Right forelimb (tissue), 1 donor: ENCODE measurements at regions not wholly inside any gene's neighbourhood (a gene's known extent, or its start where the extent isn't known, plus 50 kb on each side); places are given as distances from the start of the nearest gene placed in this dataset.
"Not testable (repeated sequence)": the region's sequence is repeated elsewhere in the genome, so short reads cannot be mapped to it uniquely, and the experiment has no call there.

ENCODE experiments used
- DNase-seq: peaks from one replicate; pipeline ENCODE4 v3.0.0-alpha.2; 2018

DNA sequence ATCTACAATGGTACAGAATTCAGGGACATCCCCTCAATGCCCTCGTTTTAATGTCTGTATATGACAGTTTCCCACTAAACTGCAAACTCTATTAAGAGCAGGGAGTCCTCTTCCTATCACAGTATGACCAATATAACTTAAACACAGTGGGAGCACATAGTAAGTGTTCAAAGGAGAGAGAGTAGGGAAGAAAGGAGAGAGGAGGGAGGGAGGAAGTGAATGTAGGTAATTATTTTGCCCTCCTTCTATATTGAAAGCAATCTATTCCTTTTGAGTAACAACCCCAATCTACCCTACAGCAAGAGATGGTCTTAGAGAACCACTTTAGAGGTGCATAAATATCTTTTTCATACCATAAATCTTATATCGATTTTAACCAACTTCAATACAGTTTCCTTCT lies 121.4 kb downstream of the MRPL39 start:
- no peak for DNase-seq

DNA sequence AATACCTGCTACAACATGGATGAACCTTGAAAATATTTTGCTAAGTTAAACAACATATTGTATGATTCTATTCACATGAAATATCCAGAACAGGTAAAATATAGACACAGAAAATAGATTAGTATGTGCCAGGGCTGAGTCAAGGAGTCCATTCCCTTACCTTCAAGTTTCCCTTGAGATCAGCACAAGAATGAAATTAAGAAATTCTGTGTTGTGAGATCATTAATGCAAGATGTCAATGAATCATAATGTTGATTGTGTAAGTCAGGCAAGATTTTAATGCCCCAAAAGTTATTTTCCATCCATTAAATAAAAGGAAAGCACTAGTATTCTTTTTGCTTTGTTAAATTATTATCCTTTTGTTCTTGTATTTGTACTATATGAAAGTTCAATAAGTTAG lies 139.4 kb downstream of the MRPL39 start:
- no peak for DNase-seq

DNA sequence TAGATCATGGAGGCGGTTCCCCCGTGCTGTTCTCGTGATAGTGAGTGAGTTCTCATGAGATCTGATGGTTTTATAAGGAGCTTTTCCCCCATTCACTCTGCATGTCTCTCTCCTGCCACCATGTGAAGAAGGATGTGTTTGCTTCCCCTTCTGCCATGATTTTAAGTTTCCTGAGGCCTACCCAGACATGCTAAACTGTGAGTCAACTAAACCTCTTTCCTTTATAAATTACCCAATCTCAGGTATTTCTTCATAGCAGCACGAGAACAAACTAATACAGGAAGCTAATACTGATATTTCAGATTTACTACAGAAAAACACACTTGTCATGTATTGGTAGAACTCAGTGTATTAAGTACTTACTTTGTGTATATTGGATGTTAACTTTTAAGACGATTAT lies 140.2 kb downstream of the MRPL39 start:
- DNase-seq, result not testable (repeated sequence)

DNA sequence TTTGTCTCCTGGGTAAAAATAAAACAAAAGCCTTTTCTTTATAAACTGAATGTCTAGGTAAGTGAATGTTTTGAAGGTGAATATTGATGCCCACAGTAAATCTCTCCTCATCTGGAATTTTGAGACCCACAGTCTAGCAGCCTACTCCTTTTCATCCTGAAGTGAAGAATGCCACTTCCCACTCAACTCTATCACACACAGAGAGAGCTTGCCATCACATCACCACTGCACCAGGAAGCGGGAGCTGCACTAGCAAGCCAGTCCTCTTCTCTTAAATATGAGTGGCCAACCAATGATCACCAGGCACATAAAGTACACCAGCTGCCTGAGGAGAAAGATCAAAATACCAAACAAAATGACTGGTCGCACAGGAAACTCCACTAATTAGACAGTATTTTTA lies 140.8 kb downstream of the MRPL39 start:
- no peak for DNase-seq

DNA sequence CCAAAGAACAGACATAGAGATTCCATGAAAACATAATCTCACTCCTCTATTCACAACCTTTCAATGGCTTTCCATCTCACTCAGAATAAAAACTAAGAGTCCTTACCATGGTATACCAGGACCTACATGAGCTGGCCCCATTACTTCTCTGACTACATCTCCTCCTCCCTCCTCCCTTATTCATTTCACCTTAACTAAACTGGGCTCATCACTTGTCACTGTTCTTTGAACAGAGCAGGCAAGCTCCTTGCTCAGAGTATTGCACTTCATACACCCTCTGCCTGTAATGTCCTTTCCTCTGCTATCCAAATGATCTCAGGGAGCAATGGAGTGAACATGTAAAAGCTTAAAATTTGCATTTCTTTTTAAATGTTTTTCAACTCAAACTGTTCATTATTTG lies 142.0 kb downstream of the MRPL39 start:
- no peak for DNase-seq

DNA sequence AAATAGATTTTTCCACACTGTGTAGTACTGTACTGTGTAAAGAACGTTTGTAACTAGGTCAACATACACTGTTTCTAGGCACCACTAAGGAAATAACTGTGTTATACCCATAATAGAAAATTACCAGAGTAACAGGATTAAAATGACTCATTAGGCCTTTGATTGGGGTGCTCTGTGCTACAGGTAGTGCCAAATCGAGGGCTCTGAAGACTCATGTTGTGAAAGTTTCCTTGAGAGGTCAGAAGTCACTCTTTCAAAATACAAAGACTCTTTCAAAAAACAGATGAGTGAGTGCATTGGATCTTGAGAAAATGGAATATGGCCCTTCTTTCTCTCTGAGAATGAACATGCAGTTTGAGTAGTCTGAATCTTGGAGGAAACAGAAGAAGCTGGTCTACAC lies 143.0 kb downstream of the MRPL39 start:
- DNase-seq, result no peak

DNA sequence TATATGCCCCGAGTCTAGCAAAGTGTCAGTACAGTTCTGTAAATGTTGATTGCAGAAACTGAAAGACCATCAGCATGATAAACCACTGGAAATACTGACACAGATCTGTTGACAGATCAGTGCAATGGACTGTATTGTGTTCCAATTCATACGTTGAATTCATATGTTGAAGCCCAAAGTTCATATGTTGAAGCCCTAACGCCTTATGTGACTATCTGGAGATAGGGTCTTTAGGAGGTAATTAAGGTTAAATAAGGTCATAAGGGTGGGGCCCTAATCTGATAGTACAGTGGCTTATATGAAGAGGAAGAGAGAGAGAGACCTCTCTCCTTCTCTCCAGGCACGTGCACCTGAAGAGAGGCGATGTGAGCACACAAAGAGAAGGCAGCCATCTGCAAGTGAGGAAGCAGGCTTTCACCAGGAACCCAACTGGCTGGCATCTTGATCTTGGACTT lies 144.7 kb downstream of the MRPL39 start:
- no peak for DNase-seq

DNA sequence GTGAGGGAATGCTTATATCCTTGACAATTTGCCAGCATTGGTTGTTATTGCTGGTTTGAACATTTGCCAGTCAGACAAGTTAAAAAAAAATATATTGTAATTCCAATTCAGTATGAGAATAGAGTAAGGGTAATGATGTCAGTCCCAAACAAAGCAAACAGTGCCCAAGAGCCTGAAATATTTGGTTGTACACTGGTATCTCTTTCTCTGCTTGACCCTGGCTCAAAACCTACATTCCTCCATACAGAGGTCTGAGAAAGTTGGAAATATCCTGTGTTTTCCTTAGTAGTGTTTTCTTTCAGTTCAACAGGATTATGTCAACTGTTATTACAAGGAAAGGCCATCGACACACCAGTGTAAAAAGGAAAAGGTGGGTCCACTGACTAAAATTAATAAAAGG lies 145.6 kb downstream of the MRPL39 start:
- no peak for DNase-seq

DNA sequence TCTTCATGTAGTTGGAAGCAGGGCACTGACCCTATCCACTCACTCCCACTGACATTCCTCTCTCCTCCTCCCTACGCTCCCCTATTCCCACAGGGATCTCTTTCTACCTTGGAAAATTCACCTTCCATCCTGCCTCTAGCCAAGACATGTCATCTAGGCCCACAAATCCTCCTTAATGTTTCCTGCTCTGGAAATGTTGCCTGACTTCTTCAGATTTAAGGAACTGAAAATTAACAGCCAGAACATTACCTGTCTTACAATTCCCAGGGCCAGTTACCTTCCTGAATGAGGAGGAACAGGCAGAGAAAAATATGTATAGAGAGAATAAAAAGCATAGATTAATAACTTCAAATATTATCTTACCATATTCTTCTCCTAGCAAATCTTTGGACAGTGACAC lies 147.3 kb downstream of the MRPL39 start:
- no peak for DNase-seq

DNA sequence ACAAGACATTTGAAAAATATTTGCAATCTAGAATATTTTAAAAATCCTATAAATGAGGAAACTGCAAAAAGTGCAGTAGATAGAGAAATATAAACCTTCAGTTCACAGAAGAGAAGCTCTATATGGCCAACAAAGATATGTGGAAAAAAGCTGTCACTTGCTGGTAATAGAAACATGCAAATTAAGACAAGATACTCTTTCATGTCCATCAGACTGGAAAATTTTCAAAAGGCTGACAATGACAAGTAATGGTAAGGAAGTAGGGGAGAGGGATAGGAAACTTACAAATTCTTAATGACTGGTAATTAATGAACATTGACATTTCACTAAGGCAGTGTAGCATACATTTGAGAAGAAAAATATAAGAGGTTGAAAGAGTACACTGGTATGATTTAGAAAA lies 147.9 kb downstream of the MRPL39 start:
- no peak for DNase-seq

DNA sequence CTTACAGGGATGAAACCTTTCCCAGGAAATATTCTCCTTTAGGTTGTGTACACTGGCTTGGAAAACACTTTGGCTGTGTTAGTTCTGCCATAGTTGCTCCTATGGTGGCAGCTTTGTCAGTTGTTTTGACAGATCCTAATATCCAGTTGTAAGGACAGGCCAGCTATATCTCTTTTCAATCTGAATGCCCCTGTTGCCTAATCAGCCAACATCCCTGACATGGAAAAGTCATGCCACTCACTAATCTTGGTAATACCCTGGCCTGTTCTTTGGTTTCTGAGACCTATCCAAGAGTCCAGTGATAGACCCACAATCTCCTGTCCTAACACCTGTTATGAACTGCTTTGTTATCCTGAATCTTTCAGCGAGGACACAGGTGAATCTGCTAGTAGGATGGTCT lies 148.8 kb downstream of the MRPL39 start:
- DNase-seq, result no peak

DNA sequence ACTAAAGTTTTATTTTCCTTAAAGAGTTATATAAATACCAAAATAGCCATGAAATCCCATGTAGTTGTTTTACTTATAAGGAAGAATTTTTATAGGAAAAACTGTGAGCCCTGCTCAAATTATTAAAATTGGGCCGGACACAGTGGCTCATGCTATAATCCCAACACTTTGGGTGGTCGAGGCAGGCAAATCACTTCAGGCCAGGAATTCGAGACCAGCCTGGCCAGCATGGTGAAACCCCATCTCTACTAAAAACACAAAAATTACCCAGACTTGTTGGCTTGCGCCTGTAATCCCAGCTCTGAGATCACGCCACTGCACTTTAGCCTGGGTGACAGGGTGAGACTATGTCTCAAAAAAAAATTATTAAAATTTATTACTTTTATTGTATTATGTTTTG lies 149.3 kb downstream of the MRPL39 start:
- no peak for DNase-seq

DNA sequence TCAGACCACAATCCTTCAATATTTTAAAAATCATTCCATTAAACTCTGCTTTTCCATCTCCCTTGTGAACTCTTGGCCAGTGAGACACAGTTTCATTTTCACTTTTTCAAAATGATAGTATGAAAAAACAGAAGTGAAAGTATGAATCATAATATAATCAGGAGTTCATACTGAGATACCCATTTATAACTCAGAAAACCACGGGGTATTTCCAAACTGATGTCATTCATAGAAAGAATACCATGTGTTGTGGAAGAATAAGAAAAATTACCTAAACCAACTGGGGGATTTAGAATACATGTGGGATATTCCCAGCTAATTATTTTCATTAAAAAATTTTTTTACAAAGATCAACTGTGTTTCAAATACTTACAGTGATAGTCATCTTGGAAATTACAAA lies 149.9 kb downstream of the MRPL39 start:
- DNase-seq, result no peak

DNA sequence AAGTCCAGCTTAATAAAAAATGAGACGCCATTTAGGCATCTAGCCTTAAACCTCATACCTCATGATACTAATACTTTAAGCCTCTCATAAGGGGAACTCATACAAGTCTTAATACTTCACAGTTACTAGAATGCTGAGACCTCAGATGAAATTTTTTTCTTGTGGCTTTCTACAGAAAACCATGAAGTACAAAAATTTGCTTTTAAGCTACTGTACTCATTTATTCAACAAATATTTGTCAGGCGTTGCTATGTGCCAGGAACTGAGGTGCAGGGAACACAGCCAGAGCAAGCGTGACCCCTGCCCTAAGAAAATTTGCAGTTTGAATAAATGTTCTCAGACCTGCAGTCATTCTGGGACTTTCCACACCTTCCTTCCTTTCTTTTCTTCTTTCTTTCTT lies 150.6 kb downstream of the MRPL39 start:
- DNase-seq, result no peak

DNA sequence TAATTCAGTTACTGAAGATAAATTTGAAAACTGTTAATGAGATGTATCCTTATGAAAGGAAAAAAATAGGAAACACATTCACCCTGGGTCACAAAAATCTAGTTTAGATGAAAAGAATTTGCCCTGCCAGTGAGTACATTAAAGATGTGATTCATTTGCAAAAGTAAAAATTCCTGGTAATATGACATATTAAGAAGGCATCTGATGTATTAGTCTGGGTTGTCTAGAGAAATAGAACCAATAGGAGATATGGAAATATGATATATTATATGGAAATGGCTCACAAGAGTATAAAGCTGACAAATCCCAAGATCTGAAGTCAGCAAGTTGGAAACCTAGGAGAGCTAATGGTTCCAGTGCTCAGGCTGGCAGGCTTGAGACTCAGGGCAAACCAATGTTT lies 153.8 kb downstream of the MRPL39 start:
- DNase-seq, result no peak

DNA sequence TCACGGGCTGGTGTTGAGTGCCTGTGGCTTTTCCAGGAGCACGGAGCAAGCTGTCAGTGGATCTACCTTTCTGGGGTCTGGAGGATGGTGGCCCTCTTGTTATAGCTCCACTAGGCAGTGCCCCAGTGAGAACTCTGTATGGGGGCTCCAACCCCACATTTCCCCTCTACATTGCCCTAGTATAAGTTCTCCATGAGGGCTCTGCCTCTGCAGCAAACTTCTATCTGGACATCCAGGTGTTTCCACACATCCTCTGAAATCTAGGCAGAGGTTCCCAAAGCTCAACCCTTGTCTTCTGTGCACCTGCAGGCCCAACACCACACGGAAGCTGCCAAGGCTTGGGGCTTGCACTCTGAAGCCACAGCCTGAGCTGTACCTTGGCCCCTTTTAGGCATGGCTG lies 157.3 kb downstream of the MRPL39 start:
- no peak for DNase-seq

DNA sequence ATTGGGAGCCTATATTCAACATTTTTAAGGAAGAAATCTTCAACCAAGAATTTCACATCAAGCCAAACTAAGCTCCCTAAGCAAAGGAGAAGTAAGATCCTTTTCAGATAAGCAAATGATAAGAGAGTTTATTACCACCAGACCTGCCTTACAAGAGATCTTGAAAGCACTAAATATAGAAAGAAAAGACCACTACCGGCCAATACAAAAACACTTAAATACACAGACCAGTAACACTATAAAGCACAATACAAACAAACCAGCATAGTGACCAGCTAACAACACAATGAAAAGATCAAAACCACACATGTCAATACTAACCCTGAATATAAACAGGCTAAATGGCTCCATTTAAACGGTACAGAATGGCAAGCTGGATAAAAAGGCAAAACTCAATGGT lies 165.4 kb downstream of the MRPL39 start:
- no peak for DNase-seq

DNA sequence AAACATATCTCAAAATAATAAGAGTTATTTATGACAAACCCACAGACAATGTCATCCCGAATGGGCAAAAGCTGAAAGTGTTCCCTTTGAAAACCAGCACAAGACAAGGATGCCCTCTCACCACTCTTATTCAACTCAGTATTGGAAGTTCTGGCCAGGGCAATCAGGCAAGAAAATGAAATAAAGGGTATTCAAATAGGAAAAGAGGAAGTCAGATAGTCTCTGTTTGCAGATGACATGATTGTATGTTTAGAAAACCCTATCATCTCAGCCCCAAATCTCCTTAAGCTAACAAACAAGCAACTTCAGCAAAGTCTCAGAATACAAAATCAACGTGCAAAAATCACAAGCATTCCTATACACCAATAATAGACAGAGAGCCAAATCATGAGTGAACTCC lies 169.8 kb downstream of the MRPL39 start:
- not testable (repeated sequence) for DNase-seq

DNA sequence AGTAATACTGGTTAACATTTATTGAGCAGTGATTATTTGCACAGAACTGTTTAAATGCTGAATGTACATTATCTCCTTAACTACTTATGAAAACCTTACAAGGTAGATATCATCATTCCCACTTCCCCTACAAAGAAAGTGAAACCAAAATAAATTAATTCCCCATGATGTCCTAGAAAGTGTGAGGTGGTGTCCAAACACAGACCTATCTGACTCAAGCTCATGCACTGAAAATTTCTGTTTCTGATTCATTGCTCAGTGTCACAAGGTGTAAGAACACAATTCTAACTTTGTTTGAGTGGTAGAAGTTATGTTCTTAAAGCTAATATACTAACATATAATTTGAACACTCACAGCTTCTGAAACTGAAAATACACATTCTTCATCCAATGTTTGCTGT lies 178.7 kb downstream of the MRPL39 start:
- DNase-seq, result no peak

DNA sequence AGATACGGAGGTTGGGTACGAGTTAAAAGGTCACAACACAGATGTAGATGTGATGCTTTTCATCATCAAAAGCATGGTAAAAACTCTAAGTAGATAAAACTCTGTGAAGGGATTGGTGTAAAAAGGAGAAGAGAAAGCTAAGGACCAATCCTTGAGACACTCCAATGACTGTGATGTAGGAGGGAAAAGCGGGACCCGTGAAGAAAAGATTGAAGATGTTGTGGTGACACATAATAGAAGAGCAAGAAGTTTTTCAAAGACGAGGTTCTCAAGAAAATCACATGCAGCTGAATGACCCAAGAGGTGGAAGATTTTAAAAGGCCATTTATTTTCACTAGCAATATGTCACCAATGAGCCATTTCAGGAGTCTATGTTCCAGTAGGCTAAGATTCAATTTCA lies 179.5 kb downstream of the MRPL39 start:
- no peak for DNase-seq

DNA sequence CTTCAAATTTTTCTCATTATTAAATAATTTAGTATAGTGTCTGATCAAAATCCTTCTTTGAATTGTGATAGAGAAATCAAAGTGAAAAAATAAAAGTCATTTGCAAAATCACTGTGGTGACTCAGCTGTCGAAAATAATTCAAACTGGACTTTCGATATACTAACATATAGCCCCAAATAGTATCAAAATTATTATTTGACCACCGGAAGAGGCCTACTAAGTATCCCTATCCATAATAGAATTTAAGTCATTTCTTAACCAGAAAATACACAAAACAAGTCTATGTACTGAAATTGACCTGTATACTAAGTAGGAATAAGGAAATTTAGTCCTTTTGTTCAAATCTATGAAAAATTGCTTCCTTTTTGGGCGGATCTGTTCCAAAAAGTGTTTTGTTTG lies 180.7 kb downstream of the MRPL39 start:
- no peak for DNase-seq

DNA sequence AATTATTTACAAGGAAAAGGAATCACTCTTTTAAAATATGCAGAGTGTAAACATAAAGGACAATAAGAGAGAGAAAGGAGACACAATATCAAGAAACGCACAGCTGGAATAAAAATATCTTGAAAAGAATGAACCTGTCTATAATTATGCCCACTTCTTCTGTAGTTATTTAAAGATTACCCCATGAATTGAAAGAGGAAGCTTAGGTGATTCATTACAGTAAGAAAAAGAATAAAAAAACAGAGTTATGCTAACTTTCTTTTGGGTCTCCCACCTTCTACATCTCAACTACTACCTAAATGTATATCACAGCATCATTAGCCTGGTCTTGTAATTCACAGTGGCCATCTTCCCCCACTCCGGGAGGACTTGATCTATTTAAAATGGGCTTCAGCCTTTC lies 182.1 kb downstream of the MRPL39 start:
- no peak for DNase-seq

DNA sequence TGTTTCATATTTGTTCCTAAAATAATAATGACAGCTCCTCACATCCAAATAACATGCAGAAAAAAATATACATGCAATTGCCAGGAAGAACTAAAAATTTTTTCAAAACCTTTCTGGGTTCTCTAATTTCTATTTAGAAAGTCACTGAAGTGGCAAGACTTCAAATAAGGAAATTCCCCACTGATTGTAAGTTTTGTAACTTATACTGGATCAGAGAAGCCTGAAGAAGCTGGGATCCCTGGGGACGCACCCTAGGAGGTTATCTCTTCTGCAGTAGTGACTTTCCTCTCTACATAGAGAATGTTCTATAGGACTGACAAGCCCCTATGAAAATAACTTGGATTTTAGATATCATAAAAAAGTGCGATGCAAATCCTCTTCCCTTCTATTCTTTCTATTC lies 182.6 kb downstream of the MRPL39 start:
- no peak for DNase-seq

DNA sequence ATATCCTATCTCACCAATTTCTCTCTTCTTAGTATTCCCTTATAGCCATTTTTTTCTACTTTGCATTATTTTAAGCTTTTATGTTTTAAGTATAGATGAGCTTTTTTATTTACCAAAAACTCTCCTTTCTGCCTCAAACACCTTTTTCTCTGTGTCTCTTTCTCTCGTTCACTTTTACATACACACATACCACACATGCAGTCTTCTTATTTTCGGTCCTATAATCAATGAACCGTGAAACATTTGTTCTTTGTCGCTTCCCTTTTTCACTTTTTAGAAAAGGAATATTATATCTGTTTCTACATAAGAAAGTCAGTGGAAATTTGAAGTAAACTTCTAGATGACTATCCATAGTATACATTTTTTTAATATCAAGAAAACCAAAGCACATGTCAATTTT lies 183.2 kb downstream of the MRPL39 start:
- DNase-seq, result no peak

DNA sequence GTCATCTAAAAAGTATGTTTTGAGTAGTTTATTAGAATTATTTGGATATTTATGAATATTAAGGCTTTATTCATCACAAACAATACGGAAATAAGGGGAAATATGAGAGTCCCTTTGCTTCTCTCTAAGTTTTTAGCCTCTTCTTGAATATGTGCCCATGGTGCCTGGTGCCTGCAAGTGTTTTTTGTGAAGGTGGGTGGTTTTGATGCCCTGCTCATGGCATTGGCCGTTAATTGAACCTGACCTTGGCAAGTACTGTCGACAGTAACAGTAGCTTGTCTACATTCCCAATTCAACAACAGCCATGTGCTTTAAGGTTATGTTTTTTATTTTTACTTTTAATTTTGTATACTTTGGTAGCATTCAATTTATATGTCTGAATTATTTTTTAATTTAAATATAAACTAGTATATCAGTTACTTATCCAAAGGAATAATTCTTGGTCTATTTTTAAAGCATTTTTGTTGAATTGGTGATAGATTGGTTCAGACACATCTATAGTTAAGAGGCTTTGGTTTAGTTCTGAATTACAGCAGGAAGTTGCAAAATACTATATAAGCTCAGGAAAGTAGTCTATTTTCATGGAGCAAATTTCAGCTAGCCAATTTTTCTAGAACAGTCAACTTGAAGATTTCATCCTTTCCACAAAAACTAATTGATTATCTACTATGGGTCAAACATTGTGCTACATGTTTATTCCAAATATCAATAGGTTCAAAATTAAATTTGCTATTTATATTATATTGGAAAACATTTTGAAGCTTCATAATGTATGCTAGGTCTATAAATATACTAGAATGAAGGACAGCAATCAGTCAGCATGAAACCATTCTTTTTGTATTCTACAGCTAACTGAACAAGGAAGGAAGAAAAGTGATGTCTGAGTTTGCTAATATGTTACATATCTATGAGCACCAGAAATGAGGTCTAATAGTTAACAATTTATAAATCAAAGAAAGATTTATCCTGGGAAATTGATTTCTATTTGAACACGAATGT lies 184.4 kb downstream of the MRPL39 start:
- no peak for DNase-seq
